ENCODE measurements at regions not wholly inside any gene's neighbourhood (a gene's known extent, or its start where the extent isn't known, plus 50 kb on each side); places are given as distances from the start of the nearest gene placed in this dataset.

GRCh38 chr14:48900565-48900964 lies 685.6 kb downstream of the RPS29 start:
- DNase-seq = no peak

GRCh38 chr14:48890333-48890732 lies 695.8 kb downstream of the RPS29 start:
- no peak for DNase-seq

GRCh38 chr14:48876806-48877340 lies 709.3 kb downstream of the RPS29 start:
- DNase-seq = peak in 1 of 56 donors; percentile 1

GRCh38 chr14:48874711-48875110 lies 711.5 kb downstream of the RPS29 start:
- DNase-seq = no peak

- DNase-seq = no peak
Observed at GRCh38 chr14:48857366-48857765, 728.8 kb downstream of the RPS29 start.

- no peak for DNase-seq
Observed at GRCh38 chr14:48853159-48853558, 733.0 kb downstream of the RPS29 start.

- no peak for DNase-seq
Observed at GRCh38 chr14:48849741-48850322, 736.3 kb downstream of the RPS29 start.

GRCh38 chr14:48842785-48843184 lies 743.4 kb downstream of the RPS29 start:
- no peak for DNase-seq

GRCh38 chr14:48826058-48826457 lies 760.1 kb downstream of the RPS29 start:
- DNase-seq = no peak

- DNase-seq = no peak
Observed at GRCh38 chr14:48814562-48814961, 771.6 kb downstream of the RPS29 start.

GRCh38 chr14:48805315-48805714 lies 780.9 kb downstream of the RPS29 start:
- DNase-seq = no peak

- DNase-seq = no peak
Observed at GRCh38 chr14:48792376-48793024, 793.7 kb downstream of the RPS29 start.

GRCh38 chr14:48788771-48789170 lies 797.4 kb downstream of the RPS29 start:
- DNase-seq = no peak

GRCh38 chr14:48786498-48786897 lies 799.7 kb downstream of the RPS29 start:
- DNase-seq = no peak

GRCh38 chr14:48771717-48772116 lies 814.5 kb downstream of the RPS29 start:
- peak in 7 of 56 donors; percentile 1 to 43 (median 4) for DNase-seq

GRCh38 chr14:48751293-48751692 lies 834.9 kb downstream of the RPS29 start:
- DNase-seq = no peak

- DNase-seq = no peak
Observed at GRCh38 chr14:48748151-48748675, 838.0 kb downstream of the RPS29 start.

GRCh38 chr14:48747561-48748089 lies 838.6 kb downstream of the RPS29 start:
- no peak for DNase-seq

GRCh38 chr14:48744202-48744601 lies 842.0 kb downstream of the RPS29 start:
- DNase-seq = no peak

GRCh38 chr14:48738186-48738925 lies 847.8 kb downstream of the RPS29 start:
- no peak for DNase-seq

GRCh38 chr14:48735607-48736006 lies 850.6 kb downstream of the RPS29 start:
- DNase-seq = no peak

GRCh38 chr14:48731260-48731659 lies 854.9 kb downstream of the RPS29 start:
- no peak for DNase-seq
